ENCODE measurements at regions not wholly inside any gene's neighbourhood (a gene's known extent, or its start where the extent isn't known, plus 50 kb on each side); places are given as distances from the start of the nearest gene placed in this dataset.
"Not testable (repeated sequence)": the region's sequence is repeated elsewhere in the genome, so short reads cannot be mapped to it uniquely, and the experiment has no call there.

DNA sequence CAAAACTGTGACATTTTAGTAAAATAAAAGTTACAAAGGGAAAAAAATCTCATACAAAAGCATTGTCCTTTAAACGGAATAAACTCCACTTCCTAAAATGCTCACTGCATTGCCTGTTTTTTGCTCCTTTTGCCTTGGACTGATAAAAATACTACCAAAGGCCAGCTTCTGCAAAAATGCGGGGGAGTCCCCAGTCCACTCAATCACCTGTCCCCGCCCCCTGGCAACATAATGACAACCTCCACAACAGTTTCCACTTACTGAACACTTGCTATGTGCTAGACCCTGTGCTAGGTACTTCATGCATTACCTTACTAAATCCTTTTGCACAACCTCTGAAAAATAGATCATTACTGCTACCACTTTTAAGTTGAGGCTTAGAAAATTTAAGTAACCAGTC lies 172.7 kb upstream of the CCL2 start:
- DNase-seq (ENCODE audit: low spot score): no peak

DNA sequence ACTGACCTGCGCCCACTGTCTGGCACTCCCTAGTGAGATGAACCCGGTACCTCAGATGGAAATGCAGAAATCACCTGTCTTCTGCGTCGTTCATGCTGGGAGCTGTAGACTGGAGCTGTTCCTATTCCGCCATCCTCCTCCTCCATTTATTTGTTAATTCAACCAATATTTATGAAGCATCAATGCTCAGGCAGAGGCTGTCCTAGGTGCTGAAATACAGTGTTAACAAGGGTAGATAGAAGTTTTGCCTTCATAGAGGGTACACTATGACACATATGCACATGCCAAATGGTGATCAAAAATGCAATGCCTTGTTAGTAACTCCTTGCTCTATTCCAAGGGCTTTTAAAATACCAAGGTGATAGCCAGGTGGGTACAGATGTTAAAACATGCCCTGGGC lies 166.0 kb upstream of the CCL2 start:
- not testable (repeated sequence) for DNase-seq (ENCODE audit: low spot score)

DNA sequence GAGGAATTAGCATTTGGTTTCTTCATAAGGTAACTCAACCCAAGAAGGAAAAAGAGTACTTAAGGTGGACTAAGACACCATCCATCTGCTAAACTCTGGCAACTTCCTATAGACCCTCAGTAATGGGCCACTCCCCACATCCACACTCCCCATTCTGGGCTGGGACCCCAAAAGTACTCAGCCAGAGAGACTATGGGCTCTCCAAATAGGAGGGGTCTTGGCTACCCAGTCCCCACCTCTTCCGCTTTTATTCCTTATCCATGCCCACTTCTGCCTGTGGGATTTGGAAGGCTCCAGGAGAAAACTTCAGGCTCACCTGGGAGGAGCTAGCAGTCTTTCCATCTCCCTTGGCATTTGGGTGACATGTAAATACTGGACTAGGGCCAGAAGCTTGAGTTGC lies 164.5 kb upstream of the CCL2 start:
- no peak for DNase-seq (ENCODE audit: low spot score)

DNA sequence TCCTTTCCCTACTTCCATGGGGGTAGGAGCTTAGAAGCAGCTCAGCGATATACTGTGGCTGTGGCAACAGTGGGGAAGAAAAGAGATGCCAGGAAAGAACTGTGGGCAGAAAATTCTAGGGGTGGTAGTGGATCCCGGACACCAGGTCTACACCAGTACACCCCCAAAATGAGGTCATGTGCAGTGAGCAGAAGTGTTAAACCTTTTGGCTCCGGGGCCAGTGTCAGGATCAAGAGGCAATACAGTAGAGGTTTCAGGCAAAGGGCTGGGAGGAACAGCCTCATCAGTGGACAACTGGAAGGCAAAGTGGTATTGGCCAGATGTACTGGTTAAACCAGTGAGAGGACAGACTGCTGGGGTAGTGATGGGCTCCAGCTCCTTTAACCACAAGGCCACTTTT lies 163.1 kb upstream of the CCL2 start:
- DNase-seq (ENCODE audit: low spot score): no peak

DNA sequence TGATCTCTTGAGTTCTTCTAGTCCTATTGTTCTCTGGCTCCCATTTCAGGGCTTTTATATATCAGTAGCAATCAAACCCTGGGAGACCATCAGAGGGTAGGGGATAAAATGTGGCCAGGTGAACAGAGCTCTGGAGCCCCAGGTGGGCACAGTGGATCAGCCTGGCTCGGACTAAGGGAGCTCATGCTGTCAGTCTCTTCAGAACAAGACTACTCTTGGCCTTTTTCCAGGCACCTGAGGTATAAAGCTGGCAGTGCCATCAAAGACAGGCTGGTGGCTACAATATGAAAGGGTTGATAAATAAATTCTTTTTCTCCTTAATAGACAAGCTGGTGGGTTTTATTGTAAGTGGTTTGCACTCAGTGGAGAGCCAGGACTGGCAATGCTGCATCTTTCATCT lies 160.0 kb upstream of the CCL2 start:
- DNase-seq (ENCODE audit: low spot score): no peak

DNA sequence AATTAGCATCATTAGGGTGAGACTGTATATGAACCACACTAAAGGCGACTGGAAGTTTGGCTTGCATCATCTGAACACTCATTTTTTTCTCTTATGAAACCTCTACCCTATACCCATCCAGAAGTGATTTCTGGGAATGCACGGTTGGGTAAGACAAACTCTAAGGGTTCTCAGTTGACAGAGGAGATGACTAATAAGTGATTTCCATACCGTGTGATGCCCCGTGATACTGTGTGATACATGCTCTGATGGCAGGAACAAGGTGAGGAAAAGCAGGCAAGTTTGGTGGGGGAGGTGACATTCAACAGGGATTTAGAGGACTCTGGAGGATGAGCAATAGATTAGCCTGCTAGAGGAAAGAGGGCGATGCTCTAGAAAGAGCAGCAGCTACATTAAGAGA lies 156.4 kb upstream of the CCL2 start:
- DNase-seq (ENCODE audit: low spot score): no peak

DNA sequence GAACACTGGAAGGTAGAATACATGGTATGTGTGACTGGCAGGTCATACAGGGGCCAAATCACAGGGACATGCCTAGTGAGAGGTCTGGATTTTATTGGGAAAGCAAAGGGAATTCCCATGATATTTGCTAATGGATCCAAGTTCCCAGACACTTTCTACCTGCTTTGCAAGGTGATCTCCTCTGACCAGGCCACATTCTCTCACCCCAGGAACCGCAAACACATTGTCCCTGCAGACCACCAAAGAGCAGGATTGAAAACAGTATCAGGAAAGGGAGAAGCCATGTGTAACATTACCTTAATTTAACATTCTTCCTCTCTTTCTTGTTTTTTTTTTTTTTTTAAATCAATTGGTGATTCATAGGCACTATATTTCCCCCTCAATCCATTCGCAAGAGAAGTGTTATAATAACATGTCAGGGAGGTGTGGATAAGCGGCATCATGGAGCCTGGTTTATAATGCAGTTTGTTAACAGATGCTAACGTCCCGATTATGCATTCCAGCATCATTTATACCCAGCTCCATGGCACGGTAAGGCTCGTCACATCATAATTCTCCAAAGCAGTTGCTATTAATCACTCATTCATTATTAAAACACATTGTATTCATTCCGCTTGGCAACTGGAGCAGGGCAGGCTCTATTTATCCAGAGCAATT lies 155.1 kb upstream of the CCL2 start:
- DNase-seq (ENCODE audit: low spot score): no peak

DNA sequence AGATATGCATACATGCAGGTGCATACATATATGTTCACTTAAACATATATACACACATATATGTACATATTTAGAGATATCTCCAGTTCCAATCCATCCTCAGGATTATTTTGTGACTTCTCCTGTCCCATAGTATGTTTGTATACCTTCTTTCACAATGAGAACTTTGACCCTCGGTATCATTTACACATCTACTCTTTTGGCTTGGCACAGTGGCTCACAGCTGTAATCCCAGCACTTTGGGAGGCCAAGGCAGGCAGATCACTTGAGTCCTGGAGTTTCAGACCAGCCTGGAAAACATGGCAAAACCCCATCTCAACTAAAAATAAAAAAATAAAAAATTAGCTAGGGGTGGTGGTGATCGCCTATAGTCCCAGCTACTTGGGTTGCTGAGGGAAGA lies 148.1 kb upstream of the CCL2 start:
- no peak for DNase-seq (ENCODE audit: low spot score)

DNA sequence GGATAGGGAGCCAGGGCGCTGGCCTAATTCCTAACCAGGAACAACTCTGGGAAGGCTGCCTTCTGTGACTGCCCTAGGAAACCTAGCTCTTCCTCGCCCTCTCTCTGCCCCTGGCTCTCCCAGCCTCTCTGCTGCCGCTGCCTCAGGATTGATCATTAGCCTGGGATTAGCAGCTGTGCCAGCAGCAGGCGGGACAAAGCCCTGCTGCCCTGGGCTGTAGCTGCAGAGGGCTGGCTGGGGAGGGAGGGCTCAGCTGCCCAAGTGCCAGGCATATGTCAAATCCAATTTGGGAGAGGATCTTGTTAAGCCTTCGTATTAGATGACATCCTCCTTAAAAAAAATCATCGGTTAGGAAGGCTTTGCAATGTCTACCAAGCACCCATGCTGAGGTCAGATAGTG lies 144.8 kb upstream of the CCL2 start:
- DNase-seq (ENCODE audit: low spot score): no peak

DNA sequence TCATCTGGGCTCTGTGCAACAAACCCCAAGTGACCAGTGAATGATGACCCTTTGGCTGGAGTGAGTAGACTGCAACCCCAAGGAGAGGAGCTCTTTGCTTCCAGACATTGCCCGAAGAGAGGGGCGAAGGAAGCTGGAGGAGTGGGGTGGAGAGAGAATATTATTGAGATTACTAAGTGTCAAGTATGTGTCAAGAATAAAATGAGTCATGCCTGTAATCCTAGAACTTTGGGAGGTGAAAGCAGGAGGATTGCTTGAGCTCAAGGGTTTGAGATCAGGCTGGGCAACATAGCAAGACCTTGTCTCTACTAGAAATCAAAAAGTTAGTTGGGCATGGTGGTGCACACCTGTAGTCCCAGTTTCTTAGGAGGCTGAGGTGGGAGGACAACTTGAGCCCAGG lies 142.0 kb upstream of the CCL2 start:
- no peak for DNase-seq (ENCODE audit: low spot score)

DNA sequence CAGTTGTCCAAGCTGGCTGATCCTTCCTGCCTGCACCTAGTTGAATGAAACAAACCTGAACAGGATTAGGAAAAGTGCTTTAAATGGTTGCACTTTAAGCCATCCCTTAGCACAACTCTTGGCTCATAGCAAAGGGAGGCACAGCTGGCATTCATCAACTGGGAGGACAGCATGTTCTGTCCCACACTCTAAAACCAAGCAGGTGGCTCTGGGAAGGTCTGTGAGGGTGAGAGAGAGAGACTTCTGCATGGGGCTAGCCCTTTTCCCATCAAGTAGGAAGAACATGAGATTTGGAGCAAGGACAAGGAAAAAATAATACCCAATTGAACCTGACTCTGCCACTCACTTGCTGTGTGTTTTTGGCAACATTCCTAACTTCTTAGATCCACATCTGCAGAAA lies 140.9 kb upstream of the CCL2 start:
- no peak for DNase-seq (ENCODE audit: low spot score)

DNA sequence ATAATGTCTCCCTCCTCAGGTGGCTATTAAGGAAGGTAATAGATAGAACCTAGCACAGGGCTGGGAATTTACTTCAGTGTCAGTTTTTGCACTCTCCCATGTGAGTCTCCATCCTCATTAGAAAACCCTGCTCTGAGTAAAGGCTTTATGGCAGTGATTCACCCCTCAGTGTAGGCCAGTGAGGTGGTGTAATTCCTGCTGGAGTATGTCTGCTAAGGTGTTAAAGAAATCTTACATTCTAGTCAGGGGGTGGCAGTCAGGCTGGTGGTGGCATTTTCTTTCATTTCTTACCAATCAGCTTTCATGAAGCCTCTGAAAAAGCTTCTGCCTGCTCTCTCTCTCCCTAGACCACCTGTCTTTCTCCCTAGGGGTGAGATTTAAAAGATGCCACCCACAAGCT lies 138.8 kb upstream of the CCL2 start:
- no peak for DNase-seq (ENCODE audit: low spot score)

DNA sequence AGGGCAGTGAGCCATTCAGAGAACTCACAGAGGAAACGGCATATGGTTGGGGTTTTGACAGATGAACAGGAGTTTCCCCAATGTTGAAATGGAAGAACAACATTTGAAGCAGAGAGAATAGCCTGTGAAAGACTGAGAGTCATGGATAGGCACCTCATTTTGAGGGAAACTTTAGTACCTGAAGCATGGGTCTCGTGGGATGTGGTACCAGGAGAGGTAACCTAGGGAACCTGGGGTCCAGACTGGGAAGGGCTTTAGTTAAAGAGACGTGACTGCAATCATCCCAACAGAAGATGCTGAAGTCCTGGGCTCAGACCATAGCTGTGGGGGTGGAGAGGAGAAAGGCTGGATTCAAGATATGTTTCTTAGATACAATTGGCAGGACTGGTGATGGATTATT lies 137.8 kb upstream of the CCL2 start:
- no peak for DNase-seq (ENCODE audit: low spot score)

DNA sequence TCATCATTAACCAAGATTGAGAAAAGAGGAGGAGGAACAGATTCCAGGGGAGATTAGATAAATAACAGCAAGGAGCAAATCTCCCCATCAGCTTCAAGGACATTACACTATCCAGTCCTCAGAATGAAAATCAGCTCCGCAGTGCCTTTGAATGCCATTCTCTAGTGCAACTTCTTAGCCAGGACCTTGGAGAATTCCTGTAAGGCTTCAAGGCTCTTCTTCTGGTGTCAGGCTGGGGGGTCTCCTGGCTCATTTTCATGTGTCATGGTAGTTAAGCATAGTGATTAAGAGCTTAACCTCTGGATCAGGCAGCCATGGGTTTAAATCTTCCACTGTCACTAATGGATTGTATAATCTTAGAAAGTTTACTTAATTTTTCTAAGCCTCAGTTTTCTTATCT lies 137.3 kb upstream of the CCL2 start:
- no peak for DNase-seq (ENCODE audit: low spot score)

DNA sequence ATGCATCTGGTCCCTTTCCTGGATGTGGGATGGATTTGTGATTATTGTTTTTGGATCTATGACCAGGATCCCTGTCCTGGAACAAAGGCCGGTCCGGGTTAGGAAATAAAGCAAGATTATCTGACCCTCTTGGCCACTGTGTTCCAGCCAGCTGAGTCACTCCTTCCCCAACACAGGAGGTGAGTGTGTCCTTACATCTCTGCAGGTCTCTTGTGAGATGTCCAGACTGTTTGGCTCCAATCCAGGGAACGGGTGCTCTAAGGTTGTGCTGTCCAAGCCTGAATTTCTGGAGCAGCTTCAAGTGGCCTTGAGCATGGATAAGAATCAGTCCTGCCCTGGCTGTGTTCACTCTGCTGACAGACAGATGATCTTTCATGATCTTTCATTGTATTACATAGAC lies 136.5 kb upstream of the CCL2 start:
- DNase-seq (ENCODE audit: low spot score): no peak

DNA sequence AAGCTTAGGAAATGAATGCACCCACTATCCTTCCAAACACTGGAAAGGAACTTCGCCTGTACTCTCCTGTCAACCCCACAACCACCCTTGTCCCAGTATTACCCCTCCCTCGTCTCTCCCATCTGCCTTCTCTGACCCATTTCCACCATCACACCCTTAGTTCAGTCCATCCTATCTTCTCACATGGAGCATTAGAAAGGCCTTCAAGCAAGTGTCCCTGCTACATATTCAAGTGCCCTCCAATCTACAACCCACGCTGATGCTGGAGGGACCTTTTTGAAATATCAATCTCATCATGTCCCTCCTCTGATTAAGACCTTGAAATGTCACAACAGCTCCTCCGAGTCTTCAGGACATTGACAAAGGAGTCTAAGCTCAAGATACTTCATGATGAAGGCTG lies 133.8 kb upstream of the CCL2 start:
- DNase-seq (ENCODE audit: low spot score): no peak

DNA sequence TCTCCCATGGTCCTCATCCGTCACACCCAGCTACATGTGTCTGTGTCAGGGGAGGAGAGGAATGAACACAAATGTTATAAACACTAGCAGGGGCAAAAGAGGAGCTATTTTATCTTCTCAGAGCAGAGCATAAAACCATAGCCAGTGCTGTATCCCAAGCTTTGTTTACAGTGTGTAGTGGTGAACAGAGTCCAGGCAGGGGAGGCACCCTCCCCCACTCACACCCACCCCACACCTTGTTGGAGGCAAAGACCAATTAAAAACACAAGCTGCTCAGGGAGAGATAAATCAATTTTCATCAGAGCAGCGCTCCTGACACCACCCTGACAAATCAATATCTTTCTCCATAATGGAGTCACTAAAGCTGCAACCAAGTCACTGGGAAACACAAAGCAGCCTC lies 132.6 kb upstream of the CCL2 start:
- DNase-seq (ENCODE audit: low spot score): no peak

DNA sequence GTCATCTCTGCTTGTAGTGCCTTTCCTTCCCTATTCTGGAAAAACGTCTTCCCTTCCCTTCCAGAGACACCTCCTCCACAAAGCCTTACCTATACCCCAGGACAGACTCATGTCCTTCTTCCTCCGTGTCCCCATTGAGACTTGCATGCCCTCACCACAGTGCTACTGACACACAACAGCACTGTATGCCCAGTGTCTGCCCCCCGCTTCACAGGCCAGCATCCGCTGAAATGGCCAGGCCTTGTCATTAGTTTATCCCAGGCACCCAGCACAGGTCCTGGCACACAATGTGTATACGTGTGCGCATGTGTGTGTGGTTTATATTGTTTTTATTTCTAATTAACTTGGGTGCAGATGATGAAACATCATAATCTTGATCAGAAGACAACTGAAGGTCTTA lies 130.1 kb upstream of the CCL2 start:
- no peak for DNase-seq (ENCODE audit: low spot score)

DNA sequence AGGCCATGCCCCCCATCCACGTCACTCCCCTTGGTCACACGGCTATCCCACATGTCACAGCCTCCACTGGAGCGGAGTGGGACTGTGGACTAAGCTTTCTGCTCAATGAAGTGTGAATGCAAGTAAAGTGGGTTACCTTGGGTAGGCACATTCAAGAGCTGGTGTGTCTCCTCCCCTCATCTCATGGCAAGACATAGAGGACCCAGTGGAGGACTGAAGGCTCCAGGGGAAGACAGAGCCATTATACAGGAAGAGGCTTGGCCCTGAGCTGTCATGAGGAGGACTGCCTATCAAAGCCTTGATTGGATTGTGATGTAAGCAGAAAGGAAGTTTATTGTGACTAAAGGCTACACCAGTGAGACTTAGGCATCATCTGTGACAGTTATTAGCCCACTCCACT lies 129.2 kb upstream of the CCL2 start:
- DNase-seq (ENCODE audit: low spot score): no peak

DNA sequence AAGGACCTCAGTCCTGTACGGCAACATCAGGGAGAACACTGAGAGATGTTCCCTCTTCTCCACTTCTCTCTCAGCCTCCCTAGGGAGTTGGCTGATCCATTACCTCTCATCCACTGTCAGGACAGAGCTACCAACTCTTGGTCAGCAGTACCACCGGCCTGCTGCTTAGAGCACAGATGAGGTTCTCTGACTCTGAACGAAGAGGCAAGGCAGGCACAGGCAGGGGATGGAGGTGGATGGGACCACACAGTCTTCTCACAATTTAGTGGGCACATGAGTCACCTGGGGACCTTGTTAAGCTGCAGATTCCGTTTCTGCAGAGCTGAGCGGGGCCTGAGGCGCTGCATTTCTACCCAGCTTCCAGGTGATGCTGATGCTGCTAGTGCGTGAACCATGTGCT lies 128.6 kb upstream of the CCL2 start:
- no peak for DNase-seq (ENCODE audit: low spot score)

DNA sequence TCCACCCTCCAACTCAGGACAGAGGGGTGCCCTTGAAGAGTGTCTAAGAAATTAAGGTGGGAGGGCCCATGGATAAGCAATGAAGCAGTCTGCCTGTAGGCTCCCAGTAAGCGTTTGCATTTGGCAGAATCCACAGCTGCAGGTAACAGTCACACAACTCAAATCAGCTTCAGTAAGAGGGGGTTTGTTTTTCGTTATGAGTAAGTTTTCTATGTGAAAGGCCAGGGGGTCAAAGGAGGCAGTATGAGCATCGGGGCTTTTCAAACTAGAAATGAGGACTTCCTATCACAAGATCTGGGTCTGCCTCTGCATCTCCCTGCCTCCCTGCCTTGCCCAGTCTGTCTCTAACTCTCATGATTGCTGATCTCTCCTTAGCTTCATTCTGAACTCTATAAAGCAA lies 128.1 kb upstream of the CCL2 start:
- no peak for DNase-seq (ENCODE audit: low spot score)

DNA sequence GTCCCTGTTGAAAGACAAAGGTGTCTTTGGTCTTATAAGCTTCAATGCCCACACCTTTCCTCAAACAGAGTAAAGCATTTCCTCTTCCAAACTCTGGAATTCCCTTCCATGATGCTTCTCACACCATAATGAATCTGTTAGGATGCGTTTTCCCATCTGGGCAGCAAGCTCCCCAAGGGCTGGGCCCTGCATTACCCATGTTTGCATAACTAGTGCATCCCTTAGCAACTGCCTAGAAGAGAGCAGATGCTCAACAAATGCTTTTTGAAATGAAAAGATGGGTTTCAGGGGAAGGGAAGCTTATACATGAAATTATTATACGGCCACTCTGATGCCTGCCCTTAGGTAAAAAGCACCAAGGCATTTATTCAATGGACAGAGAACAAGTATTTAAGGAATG lies 124.5 kb upstream of the CCL2 start:
- DNase-seq (ENCODE audit: low spot score): no peak

DNA sequence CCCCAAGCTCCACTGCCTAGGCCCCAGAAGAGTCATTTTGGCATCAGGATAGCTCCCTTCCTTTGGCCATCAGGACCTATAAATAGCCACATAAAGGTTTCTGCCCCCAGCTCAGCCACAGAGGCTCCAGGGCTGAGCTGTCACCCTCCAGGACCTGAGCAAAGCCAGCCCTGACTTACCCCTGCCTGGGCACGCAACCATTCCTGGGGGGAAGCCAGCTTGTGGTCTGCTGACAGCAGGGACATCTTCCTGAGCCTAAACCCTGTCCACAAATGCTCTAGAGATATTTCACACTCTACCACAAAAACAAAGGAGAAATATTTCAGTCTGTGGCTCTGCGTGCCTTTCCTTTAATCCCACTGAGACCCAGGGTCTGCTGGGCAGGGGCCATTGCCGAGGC lies 123.7 kb upstream of the CCL2 start:
- no peak for DNase-seq (ENCODE audit: low spot score)

DNA sequence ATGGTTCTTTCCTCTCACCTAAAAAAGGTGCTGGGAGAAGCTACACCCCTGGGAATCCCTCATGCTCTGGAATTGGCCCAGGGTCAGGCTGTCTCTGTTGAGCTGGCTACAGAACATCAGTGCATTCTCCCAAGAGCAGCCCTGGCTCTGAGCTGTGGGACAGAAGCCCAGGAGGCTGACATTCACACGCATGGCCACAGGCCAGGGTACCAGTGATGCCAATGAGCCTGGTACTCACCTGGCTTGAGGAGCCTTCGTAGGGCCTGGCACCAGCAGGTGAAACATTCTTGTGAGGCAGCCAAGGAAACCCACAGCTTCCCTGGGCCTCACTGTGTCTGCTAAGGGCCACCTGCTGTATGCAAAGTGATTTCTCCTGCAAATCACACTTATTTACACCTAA lies 121.7 kb upstream of the CCL2 start:
- DNase-seq (ENCODE audit: low spot score): no peak

DNA sequence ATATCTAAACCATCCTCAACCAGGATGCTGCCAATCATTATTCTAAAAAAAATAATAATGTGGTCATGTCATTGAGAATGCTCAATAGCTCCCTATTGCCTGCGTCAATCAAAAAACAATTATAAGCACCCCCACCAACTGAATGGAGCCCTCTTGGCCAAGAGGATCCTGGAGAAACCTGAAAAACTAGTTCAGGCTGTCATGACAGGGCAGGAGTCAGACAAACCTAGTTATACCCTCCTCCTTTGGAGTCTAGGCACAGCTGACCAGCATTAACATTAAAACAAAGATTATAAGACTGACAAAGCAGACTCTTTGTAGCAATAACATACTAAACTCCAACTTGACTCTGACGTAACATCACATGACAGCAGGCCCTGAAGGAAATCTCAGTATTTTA lies 119.2 kb upstream of the CCL2 start:
- DNase-seq (ENCODE audit: low spot score): peak; percentile 29
